GM12874 (cell line): ENCODE measurements at regions not wholly inside any gene's neighbourhood (a gene's known extent, or its start where the extent isn't known, plus 50 kb on each side); places are given as distances from the start of the nearest gene placed in this dataset.

ENCODE experiments used
- CTCF ChIP-seq: IDR thresholded peaks from 2 replicates; pipeline ENCODE4 v1.5.1; 2011; ENCODE audit warnings: low read depth, mild to moderate bottlenecking, control low read depth, low read length, moderate library complexity; ENCODE audit not compliant: insufficient read depth

- TF ChIP-seq CTCF: no peak
Measured at GRCh38 chr10:22158426-22158825, 59.4 kb downstream of the EBLN1 start.

GRCh38 chr10:22156750-22157149 is 61.1 kb downstream of the EBLN1 start:
- TF ChIP-seq CTCF: no peak

GRCh38 chr10:22152403-22152802 is 65.4 kb downstream of the EBLN1 start:
- TF ChIP-seq CTCF: no peak

- TF ChIP-seq CTCF: no peak
Measured at GRCh38 chr10:22150842-22151241, 67.0 kb downstream of the EBLN1 start.

- TF ChIP-seq CTCF: no peak
Measured at GRCh38 chr10:22148961-22149360, 68.9 kb downstream of the EBLN1 start.

- no peak for TF ChIP-seq CTCF
Measured at GRCh38 chr10:22137542-22137941, 80.3 kb downstream of the EBLN1 start.

- TF ChIP-seq CTCF: no peak
Measured at GRCh38 chr10:22135591-22135990, 82.2 kb downstream of the EBLN1 start.
